ENCODE measurements at regions not wholly inside any gene's neighbourhood (a gene's known extent, or its start where the extent isn't known, plus 50 kb on each side); places are given as distances from the start of the nearest gene placed in this dataset.
"Not testable (repeated sequence)": the region's sequence is repeated elsewhere in the genome, so short reads cannot be mapped to it uniquely, and the experiment has no call there.

DNA sequence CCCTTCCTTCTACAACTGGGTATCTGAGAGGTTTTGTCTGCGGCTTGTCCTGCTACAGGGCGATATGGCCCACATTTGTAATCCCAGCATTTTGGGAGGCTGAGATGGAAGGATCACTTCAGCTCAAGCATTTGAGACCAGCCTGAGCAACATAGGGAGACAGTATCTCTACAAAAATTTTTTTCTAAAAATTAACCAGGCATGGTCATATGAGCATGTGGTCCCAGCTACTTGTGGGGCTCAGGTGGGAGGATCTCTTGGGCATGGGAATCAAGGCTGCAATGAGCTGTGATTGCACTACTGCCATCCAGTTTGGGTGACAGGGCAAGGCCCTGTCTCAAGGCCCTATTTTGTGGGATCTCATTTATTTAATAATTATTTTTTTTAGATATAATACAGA lies 420.6 kb upstream of the PABPC4L start:
- no peaks in the 10 kb centered on the region for H3K27me3 Mint-ChIP-seq
- no peak overlapping the region for H3K27ac Mint-ChIP-seq
- peaks cover 8 to 9% of the 10 kb centered on the region in 2 donors for H3K9me3 Mint-ChIP-seq
- no peaks in the 10 kb centered on the region for H3K4me1 Mint-ChIP-seq
- H3K4me3 Mint-ChIP-seq: no peak overlapping the region
- ATAC-seq (no peak), DNase-seq (no peak)

DNA sequence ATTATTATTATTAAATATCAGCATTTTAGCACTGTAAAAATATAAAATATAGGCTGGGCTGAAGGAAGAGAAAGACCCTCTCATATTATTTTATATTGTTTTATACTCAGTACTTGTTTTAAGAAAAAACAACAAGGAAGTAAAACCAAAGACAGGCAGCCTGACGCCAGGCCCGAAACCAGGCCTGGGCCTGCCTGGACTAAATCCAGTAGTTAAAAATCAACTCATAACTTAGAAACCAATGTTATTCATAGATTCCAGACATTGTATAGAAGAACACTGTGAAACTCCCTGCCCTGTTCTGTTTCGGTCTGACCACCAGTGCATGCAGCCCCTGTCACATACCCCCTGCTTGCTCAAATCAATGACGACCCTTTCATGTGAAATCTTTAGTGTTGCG lies 420.1 kb upstream of the PABPC4L start:
- not testable (repeated sequence) for H3K27ac Mint-ChIP-seq, H3K4me1 Mint-ChIP-seq, DNase-seq, H3K9me3 Mint-ChIP-seq, ATAC-seq, H3K27me3 Mint-ChIP-seq, H3K4me3 Mint-ChIP-seq

DNA sequence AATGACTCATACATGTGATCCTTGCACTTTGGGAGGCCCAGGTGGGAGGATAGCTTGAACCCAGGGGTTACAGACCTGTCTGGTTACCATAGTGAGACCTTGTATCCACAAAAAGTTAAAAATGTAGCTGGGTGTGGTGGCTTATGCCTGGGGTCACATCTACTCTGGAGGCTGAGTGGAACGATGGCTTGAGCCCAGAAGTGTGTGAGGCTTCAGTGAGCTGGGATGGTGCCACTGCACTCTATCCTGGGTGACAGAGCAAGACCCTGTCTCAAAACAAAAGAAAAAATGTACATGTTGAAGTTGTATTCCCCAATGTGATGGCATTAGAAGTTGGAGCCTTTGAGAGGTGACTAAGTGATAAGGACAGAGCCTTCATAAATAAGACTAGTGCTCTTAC lies 409.4 kb upstream of the PABPC4L start:
- Mint-ChIP-seq H3K27ac (peak overlapping the region in 1 of 2 donors; percentile 74), H3K4me3 (no peak overlapping the region), H3K27me3 (no peaks in the 10 kb centered on the region), H3K4me1 (no peaks in the 10 kb centered on the region), H3K9me3 (no peaks in the 10 kb centered on the region)
- DNase-seq (no peak), ATAC-seq (no peak)

DNA sequence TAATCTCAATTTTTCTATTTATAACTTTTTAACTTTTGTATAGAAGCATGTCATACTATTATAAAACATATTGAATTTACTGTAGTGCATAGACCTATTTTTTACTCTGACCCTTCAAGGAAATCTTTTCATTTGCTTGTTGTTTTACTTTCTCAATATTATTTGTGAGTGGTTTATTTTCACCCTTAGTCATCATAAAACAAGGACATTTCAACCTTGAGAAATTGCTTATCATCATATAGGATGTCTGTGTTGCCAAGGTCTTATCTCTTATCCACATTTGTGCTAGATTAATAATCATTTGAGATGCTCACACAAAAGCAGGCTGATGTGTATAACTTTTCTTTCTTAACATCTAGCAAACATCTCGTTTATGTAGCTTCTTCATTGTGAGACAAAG lies 408.6 kb upstream of the PABPC4L start:
- no peak overlapping the region for H3K27ac Mint-ChIP-seq
- no peak for ATAC-seq
- H3K4me3 Mint-ChIP-seq: no peak overlapping the region
- DNase-seq: no peak
- H3K9me3 Mint-ChIP-seq: no peaks in the 10 kb centered on the region
- no peaks in the 10 kb centered on the region for H3K4me1 Mint-ChIP-seq
- no peaks in the 10 kb centered on the region for H3K27me3 Mint-ChIP-seq

DNA sequence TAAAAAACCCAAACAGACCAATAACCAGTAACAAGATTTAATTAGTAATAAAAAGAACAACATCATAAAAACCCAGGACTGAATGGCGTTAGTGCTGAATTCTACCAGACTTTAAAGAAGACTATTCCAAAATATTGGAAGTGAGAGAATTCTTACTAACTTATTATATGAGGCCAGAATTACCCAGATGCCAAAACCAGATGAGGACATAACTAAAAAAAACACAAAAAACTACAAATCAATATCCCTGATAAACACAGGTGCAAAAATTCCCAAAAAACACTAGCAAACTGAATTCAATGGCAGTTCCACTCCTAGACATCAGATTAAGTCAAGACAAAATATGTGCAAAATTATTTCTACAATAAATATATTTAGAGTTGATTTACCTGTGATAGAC lies 400.1 kb upstream of the PABPC4L start:
- no peaks in the 10 kb centered on the region for H3K27me3 Mint-ChIP-seq
- H3K4me3 Mint-ChIP-seq: no peak overlapping the region
- H3K4me1 Mint-ChIP-seq: no peaks in the 10 kb centered on the region
- no peak overlapping the region for H3K27ac Mint-ChIP-seq
- peaks cover 7 to 9% of the 10 kb centered on the region in 2 donors for H3K9me3 Mint-ChIP-seq
- ATAC-seq (no peak), DNase-seq (no peak)

DNA sequence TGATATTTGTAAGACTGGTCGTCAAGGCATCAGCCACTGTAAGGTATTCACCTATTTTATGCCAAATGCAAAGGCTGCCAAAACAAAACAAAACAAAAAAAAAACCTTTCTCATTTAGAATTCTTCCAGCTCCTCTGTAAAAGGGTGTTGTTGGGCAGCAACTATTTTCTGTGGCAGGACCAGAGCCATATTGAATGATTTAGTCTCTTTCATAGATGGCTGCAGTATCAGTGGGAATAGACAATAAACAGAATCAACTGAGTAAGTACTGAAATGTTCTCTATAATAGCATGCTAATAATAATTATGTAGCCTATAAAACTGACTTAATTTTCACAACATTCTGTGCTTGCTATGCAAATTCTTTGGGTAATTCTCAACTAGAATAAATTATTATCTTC lies 389.7 kb upstream of the PABPC4L start:
- no peaks in the 10 kb centered on the region for H3K4me1 Mint-ChIP-seq
- ATAC-seq: no peak

DNA sequence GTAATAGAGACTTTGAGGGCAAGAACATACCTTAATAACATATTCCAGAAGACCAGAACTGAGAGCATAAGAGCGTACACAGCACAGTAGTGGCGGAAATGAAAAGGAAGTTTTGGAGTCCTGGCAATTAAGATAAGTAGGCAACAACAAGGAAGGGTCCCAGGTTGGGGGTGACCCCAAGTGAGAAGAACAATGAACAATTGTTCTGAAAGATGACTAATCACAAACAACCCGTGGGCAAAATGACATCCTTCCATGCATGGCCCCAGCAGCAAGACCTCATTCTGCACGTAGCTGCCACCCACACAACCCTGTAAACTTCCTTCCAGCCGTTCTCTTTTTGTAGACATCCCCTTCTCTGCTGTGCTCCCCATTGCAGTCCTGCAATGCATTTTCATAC lies 384.4 kb upstream of the PABPC4L start:
- DNase-seq (no peak), ATAC-seq (no peak)
- Mint-ChIP-seq H3K27me3 (no peaks in the 10 kb centered on the region), H3K4me3 (no peak overlapping the region), H3K27ac (no peak overlapping the region), H3K9me3 (peaks cover 6 to 9% of the 10 kb centered on the region in 2 donors), H3K4me1 (no peaks in the 10 kb centered on the region)

More for the DNA sequence above, 389.7 kb upstream of the PABPC4L start:
- DNase-seq: no peak
- Mint-ChIP-seq H3K27ac (no peak overlapping the region), H3K27me3 (no peaks in the 10 kb centered on the region), H3K9me3 (peaks cover 0 to under 1% of the 10 kb centered on the region in 2 donors), H3K4me3 (no peak overlapping the region)

DNA sequence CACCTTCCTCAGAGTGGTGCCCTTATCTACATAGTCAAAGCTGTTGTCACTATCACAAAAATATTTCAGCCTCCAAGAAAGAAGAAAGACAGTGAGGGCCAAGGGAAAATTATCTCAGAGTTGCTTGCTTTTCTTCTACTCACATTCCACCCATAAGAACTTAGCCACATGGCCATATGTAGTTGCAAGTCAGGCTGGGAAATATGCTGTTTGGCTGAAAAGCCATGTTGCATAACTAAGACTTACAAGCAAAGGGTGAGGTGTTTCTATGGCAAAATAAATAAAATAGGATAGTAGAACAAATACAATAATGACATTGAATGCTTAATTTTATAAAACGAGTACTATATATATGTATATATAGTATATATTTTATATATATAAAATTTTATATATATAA lies 365.9 kb upstream of the PABPC4L start:
- H3K27me3 Mint-ChIP-seq: no peaks in the 10 kb centered on the region
- no peak for ATAC-seq
- H3K9me3 Mint-ChIP-seq: peaks cover 6 to 18% of the 10 kb centered on the region in 2 donors
- no peaks in the 10 kb centered on the region for H3K4me1 Mint-ChIP-seq
- no peak for DNase-seq
- H3K4me3 Mint-ChIP-seq: no peak overlapping the region
- no peak overlapping the region for H3K27ac Mint-ChIP-seq

DNA sequence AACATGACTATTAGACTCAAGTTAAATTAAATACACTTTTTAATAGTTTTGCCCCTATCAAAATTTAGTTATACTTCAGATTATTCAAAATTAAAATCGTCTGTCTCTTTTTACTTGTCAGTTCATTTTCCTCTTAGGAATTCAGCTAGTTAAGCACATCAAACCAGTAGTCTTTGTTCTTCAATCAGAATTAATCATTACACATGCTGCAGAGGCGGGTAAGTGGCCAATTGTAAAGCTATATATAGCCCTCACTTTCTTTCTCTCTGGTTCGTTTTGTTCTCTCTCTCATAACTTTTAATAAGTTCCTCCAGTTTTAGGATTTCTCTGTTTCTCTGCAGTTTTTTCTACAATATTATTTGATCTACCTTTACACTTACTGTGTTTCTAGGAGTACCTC lies 359.1 kb upstream of the PABPC4L start:
- Mint-ChIP-seq H3K27me3 (no peaks in the 10 kb centered on the region), H3K27ac (no peak overlapping the region), H3K4me1 (no peaks in the 10 kb centered on the region), H3K4me3 (no peak overlapping the region), H3K9me3 (peaks cover 0 to 7% of the 10 kb centered on the region in 2 donors)
- ATAC-seq: no peak
- DNase-seq: no peak

DNA sequence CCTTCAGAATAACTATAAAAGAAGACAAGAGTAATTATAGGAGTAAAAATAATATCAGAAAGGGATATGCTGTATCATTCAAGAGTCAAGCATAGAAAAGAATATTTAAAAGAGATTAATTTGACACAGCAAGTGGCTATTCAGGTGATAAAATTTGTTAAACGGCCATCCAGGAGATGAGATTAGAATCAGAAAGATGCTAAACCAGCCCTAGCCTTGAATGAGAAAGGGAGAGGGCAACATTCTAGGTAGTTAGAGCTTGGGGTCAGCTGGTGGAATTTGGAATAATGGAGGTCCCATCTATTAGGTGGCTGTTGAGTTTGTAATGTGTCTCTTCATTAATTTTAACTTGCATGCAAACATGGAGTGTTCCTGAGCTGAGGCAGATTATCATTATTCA lies 350.5 kb upstream of the PABPC4L start:
- H3K4me3 Mint-ChIP-seq: no peak overlapping the region
- peaks cover 14 to 33% of the 10 kb centered on the region in 2 donors for H3K9me3 Mint-ChIP-seq
- DNase-seq: no peak
- H3K27me3 Mint-ChIP-seq: no peaks in the 10 kb centered on the region
- H3K27ac Mint-ChIP-seq: no peak overlapping the region
- H3K4me1 Mint-ChIP-seq: no peaks in the 10 kb centered on the region
- ATAC-seq: no peak

DNA sequence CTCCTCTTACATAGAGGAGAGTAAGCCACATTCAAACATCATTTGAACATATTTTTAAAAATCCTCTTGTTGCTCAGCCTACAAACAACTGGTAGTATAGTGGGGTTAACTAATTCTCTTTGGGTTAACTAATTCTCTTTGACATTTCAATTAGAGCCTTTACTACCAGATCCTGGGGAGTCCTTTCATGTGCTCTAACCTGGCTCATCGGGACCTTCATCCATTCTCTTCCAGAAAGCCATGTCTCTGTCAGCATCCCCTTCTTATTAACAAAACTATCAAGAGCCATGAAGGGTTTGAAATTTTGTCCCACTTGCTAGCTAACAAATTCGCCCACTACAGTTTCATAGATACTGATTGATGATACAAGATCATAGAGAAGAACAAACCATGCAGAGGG lies 349.8 kb upstream of the PABPC4L start:
- Mint-ChIP-seq H3K4me3 (no peak overlapping the region), H3K4me1 (no peaks in the 10 kb centered on the region), H3K27me3 (no peaks in the 10 kb centered on the region), H3K27ac (no peak overlapping the region), H3K9me3 (peaks cover 14 to 36% of the 10 kb centered on the region in 2 donors)
- ATAC-seq (no peak), DNase-seq (no peak)

DNA sequence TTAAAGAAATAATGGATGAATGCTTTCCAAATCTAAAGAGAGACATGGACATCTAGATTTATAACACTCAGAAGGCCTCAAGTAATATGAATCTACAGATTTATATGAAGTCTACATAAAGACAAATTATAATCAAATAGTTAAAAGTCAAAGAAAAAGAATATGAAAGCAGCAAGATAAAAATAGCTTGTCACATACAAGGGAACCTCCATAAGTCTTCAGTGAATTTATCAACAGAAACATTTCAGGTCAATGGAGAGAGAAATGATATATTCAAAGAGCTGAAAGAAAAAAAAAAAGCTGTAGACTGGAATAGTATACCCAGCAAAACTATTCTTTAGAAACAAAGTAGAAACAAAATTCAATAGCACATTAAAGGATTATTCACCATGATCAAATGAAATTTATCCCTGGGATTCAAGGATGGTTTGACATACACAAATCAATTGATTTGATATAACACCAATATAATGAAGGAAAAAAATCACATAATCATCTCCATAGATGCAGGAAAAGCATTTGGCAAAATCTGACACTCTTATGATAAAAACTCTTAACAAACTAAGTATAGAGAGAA lies 346.6 kb upstream of the PABPC4L start:
- ATAC-seq: no peak
- peaks cover 6 to 24% of the 10 kb centered on the region in 2 donors for H3K9me3 Mint-ChIP-seq
- no peaks in the 10 kb centered on the region for H3K4me1 Mint-ChIP-seq
- no peak overlapping the region for H3K27ac Mint-ChIP-seq
- no peak overlapping the region for H3K4me3 Mint-ChIP-seq
- no peaks in the 10 kb centered on the region for H3K27me3 Mint-ChIP-seq
- no peak for DNase-seq

DNA sequence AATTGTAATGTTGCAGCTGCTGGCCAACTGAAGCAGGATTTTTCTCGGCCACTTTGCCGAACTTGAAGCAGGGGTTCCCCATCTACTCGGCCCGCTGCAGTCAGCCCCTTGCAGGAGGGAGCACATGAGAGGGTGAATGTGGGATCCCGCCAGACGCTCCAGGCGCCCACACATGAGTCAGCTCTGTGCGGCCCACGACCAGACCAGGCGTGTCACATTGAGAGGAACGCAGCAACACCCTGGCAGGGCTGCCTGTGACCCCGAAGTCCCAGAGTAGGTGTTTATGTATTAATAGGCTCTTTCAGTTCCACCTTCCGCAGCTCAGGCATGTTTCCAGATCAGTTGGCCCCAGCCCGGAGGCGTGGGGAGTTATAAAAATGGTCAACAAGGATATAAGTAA lies 344.7 kb upstream of the PABPC4L start:
- peaks cover 4 to 17% of the 10 kb centered on the region in 2 donors for H3K9me3 Mint-ChIP-seq
- ATAC-seq: no peak
- no peak overlapping the region for H3K27ac Mint-ChIP-seq
- H3K4me1 Mint-ChIP-seq: no peaks in the 10 kb centered on the region
- no peaks in the 10 kb centered on the region for H3K27me3 Mint-ChIP-seq
- DNase-seq: no peak
- H3K4me3 Mint-ChIP-seq: no peak overlapping the region

DNA sequence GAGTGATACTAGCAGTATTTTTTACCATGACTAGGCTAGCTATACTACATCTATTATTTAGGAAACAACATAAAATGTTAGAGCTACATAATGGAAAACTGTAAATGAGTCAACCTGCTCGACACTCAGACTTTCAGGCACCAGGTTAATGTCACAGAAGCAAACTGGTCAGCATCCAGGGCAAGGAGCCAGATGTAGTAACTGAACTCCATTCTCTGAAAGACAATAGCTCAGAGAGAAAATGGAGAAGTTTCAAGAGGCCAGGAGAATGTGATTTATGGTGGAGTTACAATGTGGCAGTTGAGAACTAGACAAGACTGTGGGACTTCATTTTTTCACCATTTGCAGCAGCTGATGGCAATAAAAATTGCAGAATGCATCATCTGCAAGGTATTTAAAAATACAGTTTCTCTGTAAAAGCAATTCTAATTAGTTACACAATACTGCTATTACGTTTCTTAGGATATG lies 342.7 kb upstream of the PABPC4L start:
- Mint-ChIP-seq H3K27ac (no peak overlapping the region), H3K9me3 (peaks cover 4 to 16% of the 10 kb centered on the region in 2 donors), H3K4me3 (no peak overlapping the region), H3K4me1 (no peaks in the 10 kb centered on the region), H3K27me3 (no peaks in the 10 kb centered on the region)
- DNase-seq (no peak), ATAC-seq (no peak)

DNA sequence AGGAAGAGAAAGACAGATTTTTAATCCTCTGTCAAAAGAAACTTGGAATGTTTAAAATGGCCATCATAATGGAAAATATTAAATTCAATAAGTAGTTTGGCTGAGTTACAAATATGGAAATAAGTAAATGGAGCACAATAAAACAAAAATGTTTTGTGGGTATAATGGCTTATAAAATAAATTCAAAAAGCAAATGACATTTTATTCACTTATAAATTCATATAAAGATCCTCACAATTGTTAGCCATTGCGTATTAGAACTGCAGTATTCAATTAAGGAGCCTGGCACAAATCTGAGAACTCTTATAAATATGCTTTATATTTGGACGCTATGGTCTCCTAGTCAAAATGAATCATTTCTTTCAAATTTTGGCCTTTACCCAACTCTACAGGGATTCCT lies 339.0 kb upstream of the PABPC4L start:
- no peaks in the 10 kb centered on the region for H3K4me1 Mint-ChIP-seq
- DNase-seq (no peak), ATAC-seq (no peak)
- no peak overlapping the region for H3K27ac Mint-ChIP-seq
- no peak overlapping the region for H3K4me3 Mint-ChIP-seq
- no peaks in the 10 kb centered on the region for H3K9me3 Mint-ChIP-seq
- no peaks in the 10 kb centered on the region for H3K27me3 Mint-ChIP-seq

DNA sequence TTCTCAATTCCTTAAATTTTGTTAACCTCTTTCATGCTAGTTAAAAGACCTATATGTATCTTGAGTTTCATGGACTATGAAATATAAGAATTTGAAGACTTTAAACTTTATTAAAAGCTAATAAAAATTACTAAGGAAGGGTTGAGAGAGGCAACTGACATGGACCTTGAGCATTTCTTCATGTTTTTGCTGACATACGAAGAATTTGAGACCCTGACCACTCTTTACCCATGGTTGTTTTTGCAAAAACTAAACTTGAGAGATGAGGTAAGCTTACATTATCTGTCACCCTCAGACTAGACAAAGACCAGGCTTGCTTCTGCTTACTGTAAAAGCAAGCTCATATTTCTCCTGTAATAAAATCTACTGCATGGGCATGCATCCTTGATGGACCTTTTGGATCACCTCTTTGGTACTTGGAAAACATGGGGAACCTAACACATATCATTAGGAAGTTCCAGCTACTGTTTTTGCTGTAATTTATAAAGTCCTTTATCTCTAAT lies 338.2 kb upstream of the PABPC4L start:
- Mint-ChIP-seq H3K27me3 (no peaks in the 10 kb centered on the region), H3K4me1 (no peaks in the 10 kb centered on the region)

DNA sequence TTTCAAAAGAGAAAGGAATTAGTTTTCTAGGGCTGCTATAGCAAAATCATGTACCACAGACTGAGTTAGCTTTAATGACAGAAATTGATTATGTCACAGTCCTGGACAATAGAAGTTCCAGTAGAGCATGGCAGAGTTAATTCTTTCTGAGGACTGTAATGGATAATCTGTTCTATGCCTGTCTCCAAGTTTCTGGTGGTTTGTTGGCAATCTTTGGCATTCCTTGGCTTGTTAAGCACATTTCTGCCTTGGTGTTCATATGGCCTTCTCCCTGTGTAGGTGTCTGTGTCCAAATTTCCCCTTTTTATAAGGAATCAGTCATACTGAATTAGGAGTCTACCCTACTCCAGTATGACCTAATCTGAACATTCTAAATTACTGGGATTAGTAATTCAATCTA lies 336.1 kb upstream of the PABPC4L start:
- no peak overlapping the region for H3K4me3 Mint-ChIP-seq
- no peaks in the 10 kb centered on the region for H3K9me3 Mint-ChIP-seq
- H3K4me1 Mint-ChIP-seq: no peaks in the 10 kb centered on the region
- DNase-seq (no peak), ATAC-seq (no peak)
- H3K27ac Mint-ChIP-seq: no peak overlapping the region
- no peaks in the 10 kb centered on the region for H3K27me3 Mint-ChIP-seq

More for the DNA sequence above, 338.2 kb upstream of the PABPC4L start:
- no peak for DNase-seq
- ATAC-seq: no peak
- no peak overlapping the region for H3K4me3 Mint-ChIP-seq
- H3K27ac Mint-ChIP-seq: no peak overlapping the region
- no peaks in the 10 kb centered on the region for H3K9me3 Mint-ChIP-seq
